ENCODE measurements at regions not wholly inside any gene's neighbourhood (a gene's known extent, or its start where the extent isn't known, plus 50 kb on each side); places are given as distances from the start of the nearest gene placed in this dataset.
A peak's percentile ranks its signal among the peaks of the same experiment; 100 is the strongest.

GRCh38 chr3:104549099-104549714 lies 817.5 kb upstream of the ALCAM start:
- peak; percentile 9 for DNase-seq (ENCODE audit: low spot score)

- no peak for DNase-seq (ENCODE audit: low spot score)
Observed at GRCh38 chr3:104553121-104553520, 813.6 kb upstream of the ALCAM start.

DNA sequence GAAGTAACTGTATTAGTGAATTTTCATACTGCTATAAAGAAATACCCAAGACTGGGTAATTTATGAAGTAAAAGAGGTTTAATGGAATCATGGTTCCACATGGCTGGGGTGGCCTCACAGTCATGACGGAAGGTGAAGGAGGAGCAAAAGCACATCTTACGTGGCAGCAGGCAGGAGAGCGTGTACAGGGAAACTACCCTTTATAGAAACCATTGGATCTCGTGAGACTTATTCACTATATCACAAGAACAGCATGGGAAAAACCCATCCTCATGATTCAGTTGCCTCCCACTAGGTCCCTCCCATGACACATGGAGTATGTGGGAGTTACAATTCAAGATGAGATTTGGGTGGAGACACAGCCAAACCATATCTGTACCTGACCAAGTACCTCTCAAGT lies 812.3 kb upstream of the ALCAM start:
- no peak for DNase-seq (ENCODE audit: low spot score)

DNA sequence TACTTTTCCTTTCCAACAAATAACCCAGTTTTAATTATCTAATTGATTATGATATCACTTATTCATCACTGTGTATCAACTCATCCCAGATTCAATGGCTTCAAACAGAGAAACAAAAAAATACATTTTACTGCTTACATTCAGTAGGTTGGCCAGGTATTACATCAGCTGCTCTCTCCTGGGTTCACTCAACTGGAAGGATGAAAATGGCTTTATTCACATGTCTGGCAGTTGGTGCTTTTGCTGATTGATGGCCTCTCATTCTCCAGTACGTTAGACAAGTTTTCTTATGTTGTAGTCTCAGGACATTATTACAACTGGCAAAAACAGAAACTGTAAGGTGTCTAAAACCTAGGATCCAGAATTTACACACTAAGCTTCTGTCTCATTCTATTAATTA lies 811.0 kb upstream of the ALCAM start:
- DNase-seq (ENCODE audit: low spot score), result no peak

DNA sequence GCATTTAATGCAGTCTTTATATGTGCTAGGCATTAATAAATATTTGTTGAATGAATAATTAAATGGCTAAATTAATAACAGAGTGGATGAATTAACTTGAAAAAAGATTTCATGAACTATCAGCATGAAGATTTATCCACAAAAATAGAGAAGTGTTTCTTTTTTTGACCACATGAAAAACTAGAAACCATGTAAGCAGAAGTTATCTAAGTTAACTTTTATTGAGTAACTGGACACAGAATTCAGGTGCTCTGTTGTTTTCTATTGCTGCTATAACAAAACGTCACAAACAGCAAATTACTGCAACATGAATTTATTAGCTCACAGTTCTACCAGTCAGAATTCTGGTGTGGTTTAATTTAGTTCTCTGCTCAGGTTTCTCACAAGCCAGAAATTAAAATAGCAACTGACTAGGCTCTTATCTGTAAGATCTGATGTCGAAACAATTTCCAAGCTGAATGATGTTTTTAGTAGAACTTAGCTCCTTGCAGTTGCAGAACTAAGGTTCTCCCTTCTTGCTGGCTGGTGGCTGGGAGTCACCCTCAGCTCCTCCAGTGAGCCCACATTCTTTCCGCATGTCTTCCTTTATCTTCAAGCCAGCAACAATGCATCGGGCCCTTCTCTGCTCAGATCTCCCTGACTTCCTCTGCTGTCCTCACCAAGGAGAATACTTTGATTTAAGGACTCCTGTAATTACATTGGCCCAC lies 810.2 kb upstream of the ALCAM start:
- peak; percentile 41 for DNase-seq (ENCODE audit: low spot score)

- DNase-seq (ENCODE audit: low spot score), result no peak
Observed at GRCh38 chr3:104561324-104561723, 805.4 kb upstream of the ALCAM start.

DNA sequence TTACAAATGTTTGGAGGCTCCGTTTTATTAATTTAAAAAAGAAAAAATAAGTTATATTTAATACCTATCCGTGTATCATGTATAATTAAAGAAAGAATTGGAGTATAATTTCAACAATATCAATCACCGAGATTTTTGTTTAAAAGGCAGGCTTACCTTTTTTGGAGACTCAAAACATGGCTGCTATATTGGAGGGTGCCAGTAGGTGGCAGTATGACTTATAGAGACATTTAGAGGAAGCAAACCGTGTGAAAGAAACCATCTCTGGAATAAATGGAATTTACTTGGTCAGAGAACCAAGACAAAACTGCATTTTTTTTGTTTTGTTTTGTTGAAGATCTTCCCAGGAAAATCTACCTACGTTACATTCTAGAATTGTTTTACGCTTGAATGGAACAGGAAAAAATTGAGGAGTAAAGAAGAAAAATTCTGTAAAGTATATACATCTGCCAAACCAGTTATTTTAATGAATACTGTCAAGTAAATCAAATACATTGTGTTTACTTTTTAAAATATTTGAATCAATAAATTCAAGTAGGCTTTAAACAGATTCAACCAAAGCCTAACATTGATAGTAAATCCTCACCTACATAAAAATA lies 802.6 kb upstream of the ALCAM start:
- peak; percentile 43 for DNase-seq (ENCODE audit: low spot score)

DNA sequence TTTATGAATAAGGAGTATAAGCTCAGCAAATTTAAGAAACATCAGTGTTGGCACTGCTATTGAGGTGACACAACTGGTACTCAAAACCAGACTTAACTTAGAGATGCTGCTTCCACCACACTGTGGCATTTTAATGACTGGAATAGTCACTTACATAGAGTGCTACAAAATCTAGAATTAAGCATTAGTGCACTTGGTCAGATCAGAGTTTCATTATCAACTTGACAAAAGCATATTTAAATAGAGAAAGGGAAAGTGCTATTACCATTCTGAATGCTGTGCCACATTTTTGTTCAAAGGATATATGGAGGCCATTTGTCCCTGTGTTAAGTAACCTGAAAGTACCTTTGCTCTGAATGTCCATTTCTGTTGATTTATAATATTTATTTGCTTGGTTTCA lies 800.7 kb upstream of the ALCAM start:
- no peak for DNase-seq (ENCODE audit: low spot score)

DNA sequence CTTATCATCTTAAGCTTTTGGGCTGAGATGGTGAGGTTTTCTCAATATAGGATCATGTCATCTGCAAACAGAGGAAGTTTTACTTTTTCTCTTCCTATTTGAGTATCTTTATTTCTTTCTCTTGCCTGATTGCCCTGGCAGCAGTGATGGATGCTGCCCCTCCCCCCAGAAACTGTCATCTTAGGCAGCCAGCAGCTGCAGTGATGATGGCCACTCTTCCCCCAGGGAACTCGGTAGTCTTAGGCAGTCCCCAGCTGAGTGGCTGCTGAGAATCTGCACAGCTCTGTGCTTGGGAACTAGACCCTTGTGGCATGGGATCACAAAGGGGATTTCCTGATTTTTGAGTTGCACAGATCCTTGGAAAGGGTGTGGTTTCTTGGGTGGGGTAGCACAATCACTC lies 791.1 kb upstream of the ALCAM start:
- peak; percentile 71 for DNase-seq (ENCODE audit: low spot score)

- DNase-seq (ENCODE audit: low spot score), result no peak
Observed at GRCh38 chr3:104578558-104578957, 788.2 kb upstream of the ALCAM start.

- no peak for DNase-seq (ENCODE audit: low spot score)
Observed at GRCh38 chr3:104582092-104582491, 784.6 kb upstream of the ALCAM start.

- no peak for DNase-seq (ENCODE audit: low spot score)
Observed at GRCh38 chr3:104584682-104585081, 782.0 kb upstream of the ALCAM start.

DNA sequence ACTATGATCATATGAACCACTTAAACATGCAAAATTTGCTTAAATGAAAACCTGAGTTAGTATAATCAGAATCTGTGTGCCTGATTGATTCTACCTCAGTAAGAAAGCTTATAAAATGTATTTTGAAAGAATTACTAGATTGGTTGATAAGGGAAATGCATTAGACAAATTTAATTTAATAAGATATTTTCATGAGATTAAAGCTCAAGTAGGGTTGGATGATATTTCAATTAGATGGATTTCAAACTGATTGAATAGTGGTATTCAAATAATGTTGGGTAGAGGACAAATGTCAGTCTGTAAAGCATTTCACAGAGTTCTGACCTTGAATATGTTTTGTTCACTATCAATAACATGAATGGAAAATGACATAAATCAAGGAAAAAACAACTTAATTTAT lies 780.4 kb upstream of the ALCAM start:
- no peak for DNase-seq (ENCODE audit: low spot score)

DNA sequence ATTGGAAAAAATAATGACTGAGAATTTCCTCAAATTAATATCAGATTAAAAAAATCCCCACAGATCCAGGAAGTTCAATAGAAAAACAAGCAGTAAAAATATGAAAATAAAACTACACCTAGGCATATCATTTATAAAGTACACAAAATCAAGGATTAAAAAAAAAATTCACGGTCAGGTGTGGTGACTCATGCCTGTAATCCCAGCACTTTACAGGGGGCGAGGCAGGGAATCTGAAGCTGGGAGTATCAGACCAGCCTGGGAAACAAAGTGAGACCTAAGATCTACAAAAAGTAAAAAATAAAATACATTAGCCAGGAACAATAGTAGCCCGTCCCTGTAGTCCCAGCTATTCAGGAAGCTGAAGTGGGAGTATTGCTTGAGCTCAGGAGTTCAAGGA lies 778.3 kb upstream of the ALCAM start:
- DNase-seq (ENCODE audit: low spot score), result no peak

GRCh38 chr3:104591776-104592175 lies 774.9 kb upstream of the ALCAM start:
- no peak for DNase-seq (ENCODE audit: low spot score)

DNA sequence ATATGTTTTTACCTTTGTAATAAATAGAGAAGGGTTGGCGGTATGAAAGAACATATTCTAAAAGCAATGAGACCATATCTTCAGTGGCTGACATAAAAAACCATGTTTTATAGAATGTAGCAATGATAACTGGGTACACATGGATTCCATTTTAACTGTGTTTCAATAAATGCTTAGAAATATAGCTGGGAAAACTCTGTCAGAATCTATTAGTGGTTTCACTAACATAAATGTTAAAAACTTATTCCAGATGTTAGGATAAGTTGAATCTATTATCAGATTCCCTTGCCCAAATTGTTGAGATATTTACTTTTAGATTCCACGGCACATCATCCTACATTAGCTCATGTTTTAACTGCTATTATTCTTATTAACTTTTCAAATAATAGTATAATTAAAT lies 772.2 kb upstream of the ALCAM start:
- no peak for DNase-seq (ENCODE audit: low spot score)

DNA sequence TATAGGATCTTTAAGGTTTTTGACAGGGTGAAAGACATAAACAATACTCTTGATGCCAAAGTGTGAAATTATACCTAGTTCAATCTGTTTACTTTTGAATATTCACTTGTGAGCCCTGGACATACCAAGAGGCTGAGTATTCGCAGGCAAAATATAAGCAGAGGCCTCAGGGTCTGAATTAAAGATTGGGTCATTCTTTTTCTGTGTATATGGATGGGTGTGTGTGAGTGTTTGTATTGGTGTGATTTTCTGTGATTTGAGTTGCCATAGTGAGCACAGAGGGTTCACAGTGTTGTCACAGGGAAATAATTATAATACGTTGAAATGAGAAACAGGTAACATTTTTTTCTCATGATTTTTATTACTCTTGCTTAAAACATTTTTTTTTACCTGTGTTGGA lies 770.7 kb upstream of the ALCAM start:
- no peak for DNase-seq (ENCODE audit: low spot score)

DNA sequence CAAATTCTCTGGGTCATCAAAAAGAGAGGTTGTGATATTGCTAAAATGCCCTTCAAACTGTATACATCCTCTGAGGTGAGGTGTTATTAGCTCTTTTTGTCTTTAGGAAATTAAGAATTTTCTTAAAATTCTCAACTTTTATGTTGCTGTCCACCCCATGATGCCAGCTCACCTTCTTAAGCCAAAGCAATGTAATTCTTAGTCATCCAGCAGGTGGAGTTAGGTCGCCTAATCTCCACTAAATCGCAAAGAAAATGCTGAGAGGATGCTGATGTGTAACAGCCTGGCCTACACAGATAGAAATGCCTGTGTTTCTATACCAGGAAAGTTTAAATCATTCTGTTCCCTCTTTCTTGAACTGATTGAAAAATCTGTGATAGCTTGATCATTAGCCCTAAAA lies 770.2 kb upstream of the ALCAM start:
- peak; percentile 54 for DNase-seq (ENCODE audit: low spot score)

GRCh38 chr3:104598848-104599511 lies 767.7 kb upstream of the ALCAM start:
- no peak for DNase-seq (ENCODE audit: low spot score)

DNA sequence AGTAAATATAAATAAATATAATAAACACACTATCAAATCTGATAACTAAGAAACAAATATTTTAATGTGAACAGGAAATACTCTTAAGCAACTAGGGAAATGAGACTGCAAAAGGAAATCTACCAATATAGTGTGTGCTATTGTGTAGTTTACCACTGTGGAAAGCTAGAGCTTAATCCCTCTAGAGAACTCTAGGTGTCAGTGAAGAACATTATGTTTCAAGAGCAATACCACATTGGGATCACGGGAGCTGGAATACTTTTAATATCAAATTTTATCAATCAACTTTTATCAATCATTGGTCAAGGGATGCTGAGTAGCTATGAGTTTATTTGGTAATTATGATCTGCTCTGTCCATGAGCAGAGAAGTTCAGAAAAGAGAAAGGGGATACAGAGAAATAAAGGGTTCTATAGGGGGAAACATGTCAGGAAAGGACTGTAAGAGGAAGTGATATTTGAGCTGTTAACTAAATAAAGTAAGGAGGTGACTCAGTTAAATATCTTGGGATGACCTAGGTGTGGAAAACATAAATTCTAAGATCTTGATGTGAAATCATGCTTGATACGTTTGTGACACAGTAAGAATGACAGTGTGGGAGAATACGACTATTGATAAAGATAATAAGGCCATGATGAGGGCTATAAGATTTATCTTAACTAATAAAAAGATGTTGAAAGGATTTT lies 762.2 kb upstream of the ALCAM start:
- no peak for DNase-seq (ENCODE audit: low spot score)

DNA sequence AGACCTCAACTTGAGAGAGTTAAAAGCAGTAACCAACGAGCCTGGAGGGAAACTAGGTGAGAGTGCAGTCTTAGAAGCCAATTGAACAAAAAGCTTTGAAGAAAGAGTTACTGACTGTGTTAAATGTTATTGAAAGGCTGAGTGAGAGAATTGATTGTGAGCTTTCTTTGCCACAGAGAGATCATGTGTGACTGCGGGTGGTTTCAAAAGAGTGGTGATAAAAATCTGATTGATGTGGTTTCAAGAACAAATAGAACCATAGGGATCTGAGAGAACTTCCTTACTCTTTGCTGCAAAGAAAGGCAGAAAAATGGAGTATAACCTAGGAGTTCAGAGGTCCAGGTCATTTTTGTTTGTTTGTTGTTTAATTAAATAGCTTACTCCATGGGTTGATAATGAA lies 759.9 kb upstream of the ALCAM start:
- DNase-seq (ENCODE audit: low spot score), result no peak
